Skeletal muscle satellite cell (primary cell): ENCODE measurements at regions not wholly inside any gene's neighbourhood (a gene's known extent, or its start where the extent isn't known, plus 50 kb on each side); places are given as distances from the start of the nearest gene placed in this dataset.

Experiments
- H3K27me3 ChIP-seq: 2 replicates; pipeline ENCODE4 v1.7.0; 2013; ENCODE audit warnings: low read length; ENCODE audit not compliant: control insufficient read depth, insufficient read depth
- H3K36me3 ChIP-seq: 2 replicates; pipeline ENCODE4 v1.7.0; 2013; ENCODE audit warnings: mild to moderate bottlenecking, control low read depth, low read length; ENCODE audit not compliant: insufficient read depth
- H3K4me1 ChIP-seq: 2 replicates; pipeline ENCODE4 v1.7.0; 2013; ENCODE audit warnings: low read length; ENCODE audit not compliant: control insufficient read depth, insufficient read depth
- H3K4me2 ChIP-seq: 2 replicates; pipeline ENCODE4 v1.7.0; 2013; ENCODE audit warnings: mild to moderate bottlenecking, low read length
- H3K4me3 ChIP-seq: 2 replicates; pipeline ENCODE4 v1.7.0; 2013; ENCODE audit warnings: low read length
- H3K9ac ChIP-seq: 2 replicates; pipeline ENCODE4 v1.7.0; 2013; ENCODE audit warnings: mild to moderate bottlenecking, low read depth, low read length, moderate library complexity
- H3K9me3 ChIP-seq: replicated peaks from 2 replicates; pipeline ENCODE4 v1.7.0; 2013; ENCODE audit warnings: mild to moderate bottlenecking, control low read depth, low read length

DNA sequence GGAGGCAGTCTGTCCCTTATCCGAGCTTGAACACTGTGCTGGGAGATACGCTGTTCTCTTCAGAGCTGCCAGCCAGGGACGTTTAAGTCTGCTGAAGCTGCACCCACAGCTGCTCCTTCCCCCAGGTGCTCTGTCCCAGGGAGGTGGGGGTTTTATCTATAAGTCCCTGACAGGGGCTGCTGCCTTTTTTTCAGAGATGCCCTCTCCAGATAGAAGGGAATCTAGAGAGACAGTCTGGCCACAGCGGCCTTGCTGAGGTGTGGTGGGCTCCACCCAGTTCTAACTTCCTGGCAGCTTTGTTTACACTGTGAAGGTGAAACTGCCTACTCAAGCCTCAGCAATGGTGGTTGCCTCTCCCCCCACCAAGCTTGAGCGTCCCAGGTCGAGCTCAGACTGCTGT lies 319.9 kb upstream of the GRM7 start:
- Histone ChIP-seq H3K4me1 (no peaks in the 10 kb centered on the region), H3K9me3 (no peaks in the 10 kb centered on the region), H3K4me2 (no peak overlapping the region), H3K9ac (no peak overlapping the region), H3K27me3 (no peaks in the 10 kb centered on the region), H3K36me3 (no peaks in the 10 kb centered on the region), H3K4me3 (no peak overlapping the region)

DNA sequence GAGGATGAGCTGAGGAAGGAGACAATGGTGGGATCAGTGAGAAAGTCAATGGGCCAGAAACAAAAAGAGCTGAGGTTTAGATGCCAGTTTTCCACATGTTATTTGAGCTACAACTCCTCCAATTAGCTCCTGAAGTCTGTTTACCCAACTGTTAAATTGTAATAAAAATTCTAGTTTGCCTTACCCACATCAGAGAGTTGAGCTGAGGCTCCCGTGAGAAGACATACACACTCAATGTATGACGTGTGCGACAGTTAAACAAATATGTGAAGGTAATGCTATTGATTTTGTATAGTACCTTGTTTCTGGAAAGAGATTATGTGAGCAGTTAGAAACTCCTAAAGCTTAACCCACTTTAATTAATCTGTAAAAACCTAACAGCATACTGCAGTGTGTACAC lies 318.1 kb upstream of the GRM7 start:
- H3K4me3 ChIP-seq: no peak overlapping the region
- H3K27me3 ChIP-seq: no peaks in the 10 kb centered on the region
- H3K4me2 ChIP-seq: no peak overlapping the region
- H3K36me3 ChIP-seq: no peaks in the 10 kb centered on the region
- no peaks in the 10 kb centered on the region for H3K9me3 ChIP-seq
- no peak overlapping the region for H3K9ac ChIP-seq
- H3K4me1 ChIP-seq: no peaks in the 10 kb centered on the region

DNA sequence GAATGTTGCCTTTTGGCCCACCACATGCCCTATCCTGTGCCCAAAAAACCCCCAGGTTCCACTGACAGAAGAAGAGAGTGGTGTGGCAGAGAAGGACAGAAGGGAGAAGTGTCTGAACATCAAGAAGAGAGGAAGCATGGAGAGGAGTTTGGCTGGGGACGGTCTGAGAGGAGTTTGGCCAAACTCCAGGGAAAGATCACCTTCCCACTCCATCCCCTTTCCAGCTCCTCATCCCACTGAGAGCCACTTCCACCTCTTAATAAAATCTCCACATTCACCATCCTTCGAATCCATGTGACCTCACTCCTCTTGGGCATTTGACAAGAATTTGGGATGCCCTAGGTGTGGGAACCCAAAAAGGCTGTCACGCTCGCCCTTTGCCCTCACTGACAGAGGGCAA lies 311.6 kb upstream of the GRM7 start:
- peaks cover 4% of the 10 kb centered on the region for H3K9me3 ChIP-seq
- no peak overlapping the region for H3K4me3 ChIP-seq
- no peak overlapping the region for H3K4me2 ChIP-seq
- H3K4me1 ChIP-seq: no peaks in the 10 kb centered on the region
- H3K27me3 ChIP-seq: no peaks in the 10 kb centered on the region
- no peak overlapping the region for H3K9ac ChIP-seq
- no peaks in the 10 kb centered on the region for H3K36me3 ChIP-seq

DNA sequence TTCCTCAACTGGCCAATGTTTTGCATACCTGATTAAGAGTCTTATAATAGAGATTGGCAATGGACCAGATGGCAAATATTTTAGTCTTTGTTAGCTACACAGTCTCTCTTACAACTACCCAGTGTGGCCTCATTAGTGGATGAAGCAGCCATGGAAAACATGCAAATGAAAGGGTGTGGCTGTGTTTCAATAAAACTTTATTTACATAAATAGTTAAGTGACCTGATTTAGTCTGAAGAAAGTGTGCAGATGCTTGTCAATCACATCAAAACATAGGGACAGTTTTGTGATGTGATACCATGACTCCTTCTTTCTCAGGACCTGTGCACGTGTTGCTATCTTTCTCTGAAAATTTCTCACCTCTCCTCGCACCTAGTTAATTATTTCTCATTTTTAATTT lies 309.8 kb upstream of the GRM7 start:
- H3K9me3 ChIP-seq: peaks cover 4% of the 10 kb centered on the region
- H3K9ac ChIP-seq: no peak overlapping the region
- H3K4me3 ChIP-seq: no peak overlapping the region
- H3K27me3 ChIP-seq: no peaks in the 10 kb centered on the region
- no peak overlapping the region for H3K4me2 ChIP-seq
- no peaks in the 10 kb centered on the region for H3K36me3 ChIP-seq
- H3K4me1 ChIP-seq: no peaks in the 10 kb centered on the region

DNA sequence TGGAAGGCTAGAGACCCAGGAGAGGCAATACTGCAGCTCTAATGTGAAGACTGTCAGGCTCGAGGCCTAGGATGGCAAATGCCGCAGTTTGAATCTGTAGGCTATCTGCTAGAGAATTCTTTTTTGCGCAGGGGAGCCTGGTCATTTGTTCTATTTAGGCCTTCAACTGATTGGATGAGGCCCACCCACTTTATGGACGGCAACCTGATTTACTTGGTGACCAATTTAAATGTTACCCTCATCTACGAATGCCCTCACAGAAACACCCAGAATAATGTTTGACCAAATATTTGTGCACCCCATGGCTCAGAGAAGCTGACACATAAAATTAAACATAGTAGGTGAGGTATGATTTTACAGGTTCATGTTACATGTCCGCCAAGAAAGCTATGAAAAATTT lies 300.7 kb upstream of the GRM7 start:
- no peak overlapping the region for H3K4me3 ChIP-seq
- H3K4me2 ChIP-seq: no peak overlapping the region
- H3K9me3 ChIP-seq: peaks cover 2% of the 10 kb centered on the region
- no peaks in the 10 kb centered on the region for H3K36me3 ChIP-seq
- H3K9ac ChIP-seq: no peak overlapping the region
- H3K4me1 ChIP-seq: no peaks in the 10 kb centered on the region
- H3K27me3 ChIP-seq: no peaks in the 10 kb centered on the region

DNA sequence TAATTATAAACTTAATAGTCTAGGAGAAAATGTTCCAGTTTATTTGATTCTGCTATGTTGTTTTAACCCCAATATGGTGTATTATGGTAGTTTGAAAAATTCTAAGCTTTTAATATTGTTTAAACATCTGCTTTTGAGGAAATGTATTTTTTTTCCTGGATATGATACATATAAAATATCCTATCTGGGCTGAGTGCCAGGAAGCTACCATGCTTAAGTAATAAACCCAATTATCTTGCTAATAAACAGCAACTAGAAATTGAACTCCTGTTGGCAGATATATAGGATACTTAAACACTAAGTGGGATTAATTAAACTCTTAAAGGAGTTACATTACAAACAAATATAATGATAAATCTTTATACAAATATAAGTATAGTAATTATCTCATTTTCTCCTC lies 293.7 kb upstream of the GRM7 start:
- H3K9ac ChIP-seq: no peak overlapping the region
- H3K4me2 ChIP-seq: no peak overlapping the region
- H3K4me1 ChIP-seq: no peaks in the 10 kb centered on the region
- no peak overlapping the region for H3K4me3 ChIP-seq
- H3K9me3 ChIP-seq: peaks cover 2% of the 10 kb centered on the region
- H3K36me3 ChIP-seq: no peaks in the 10 kb centered on the region
- H3K27me3 ChIP-seq: no peaks in the 10 kb centered on the region

DNA sequence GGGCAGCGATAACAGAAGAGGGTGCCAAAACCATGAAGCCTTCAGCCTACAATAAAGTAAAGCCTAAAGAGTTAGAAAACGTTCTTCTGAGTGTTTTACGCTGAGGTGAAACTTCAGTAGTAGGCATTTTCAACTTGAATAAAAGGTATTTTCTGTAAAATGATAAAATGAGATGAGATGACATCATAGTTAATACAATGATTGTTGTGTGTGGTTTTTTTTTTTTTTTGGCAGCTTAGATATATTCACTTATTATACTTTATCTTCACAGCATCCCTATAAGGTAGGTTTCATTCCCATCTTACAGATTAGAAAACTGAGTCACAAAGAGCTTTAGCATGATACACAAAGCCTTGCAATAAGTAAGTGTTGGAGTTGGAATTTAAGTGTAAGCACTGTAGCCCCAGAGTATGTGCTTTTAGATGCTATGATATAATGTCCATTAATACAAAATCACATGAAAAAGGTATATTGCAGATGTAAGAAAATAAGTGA lies 291.9 kb upstream of the GRM7 start:
- H3K4me1 ChIP-seq: no peaks in the 10 kb centered on the region
- no peak overlapping the region for H3K4me2 ChIP-seq
- H3K27me3 ChIP-seq: no peaks in the 10 kb centered on the region
- no peak overlapping the region for H3K9ac ChIP-seq
- no peaks in the 10 kb centered on the region for H3K36me3 ChIP-seq
- H3K4me3 ChIP-seq: no peak overlapping the region
- peaks cover 2% of the 10 kb centered on the region for H3K9me3 ChIP-seq

DNA sequence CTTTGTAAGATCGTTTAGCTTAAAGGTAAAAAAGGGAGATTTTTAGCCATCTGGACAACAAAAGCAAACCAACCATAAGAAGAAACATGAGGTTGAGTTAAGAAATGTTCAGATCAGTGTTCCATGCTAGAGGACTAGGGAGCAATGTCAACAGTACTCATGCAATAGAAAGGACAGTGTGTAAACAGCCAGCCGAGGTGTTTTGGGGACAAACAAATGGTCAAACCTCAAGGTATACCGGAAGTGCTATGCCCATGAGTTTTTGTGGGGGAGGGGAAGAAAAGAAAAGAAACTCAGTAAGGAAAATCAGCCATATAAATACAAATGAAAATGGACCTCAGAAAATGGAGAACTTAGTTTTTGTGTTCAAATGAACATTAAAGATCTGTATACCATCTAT lies 289.5 kb upstream of the GRM7 start:
- Histone ChIP-seq H3K9ac (no peak overlapping the region), H3K4me1 (no peaks in the 10 kb centered on the region), H3K27me3 (no peaks in the 10 kb centered on the region), H3K4me3 (no peak overlapping the region), H3K4me2 (no peak overlapping the region), H3K9me3 (no peaks in the 10 kb centered on the region), H3K36me3 (no peaks in the 10 kb centered on the region)

DNA sequence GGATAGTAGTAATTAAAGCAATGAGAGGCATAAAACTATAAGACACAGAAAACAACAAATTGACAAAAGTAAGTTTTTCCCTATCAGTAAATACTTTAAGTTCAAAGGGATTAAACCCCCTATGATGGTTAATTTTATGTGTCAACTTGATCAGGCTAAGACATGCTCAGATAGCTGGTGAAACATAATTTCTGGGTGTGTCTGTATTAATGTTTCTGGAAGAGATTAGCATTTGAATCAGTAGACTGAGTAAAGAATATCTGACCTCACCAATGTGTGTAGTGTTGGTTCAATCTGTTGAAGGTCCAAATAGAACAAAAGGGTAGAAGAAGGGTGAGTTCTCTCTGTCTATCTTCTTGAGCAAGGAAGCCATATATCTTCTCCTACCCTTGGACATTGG lies 283.3 kb upstream of the GRM7 start:
- Histone ChIP-seq H3K4me1 (no peaks in the 10 kb centered on the region), H3K9me3 (no peaks in the 10 kb centered on the region), H3K4me3 (no peak overlapping the region), H3K36me3 (no peaks in the 10 kb centered on the region), H3K27me3 (no peaks in the 10 kb centered on the region), H3K9ac (no peak overlapping the region), H3K4me2 (no peak overlapping the region)

DNA sequence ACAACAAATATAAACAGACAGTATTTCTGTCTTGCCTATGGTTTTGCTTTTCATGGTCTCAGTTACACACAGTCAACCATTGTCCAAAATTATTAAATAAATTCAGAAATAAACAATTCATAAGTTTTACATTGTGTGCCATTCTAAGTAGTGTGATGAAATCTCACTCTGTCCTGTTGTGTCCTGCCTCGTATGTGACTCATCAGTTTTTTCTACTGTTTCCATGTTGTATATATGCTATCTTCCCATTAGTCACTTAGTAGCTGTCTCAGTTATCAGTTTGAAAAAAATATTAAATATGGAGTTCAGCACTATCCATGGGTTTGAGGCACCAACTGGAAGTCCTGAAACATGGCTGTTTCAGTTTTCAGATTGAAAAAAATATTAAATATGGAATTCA lies 282.4 kb upstream of the GRM7 start:
- Histone ChIP-seq H3K4me1 (no peaks in the 10 kb centered on the region), H3K27me3 (no peaks in the 10 kb centered on the region), H3K4me3 (no peak overlapping the region), H3K9me3 (no peaks in the 10 kb centered on the region), H3K36me3 (no peaks in the 10 kb centered on the region), H3K4me2 (no peak overlapping the region), H3K9ac (no peak overlapping the region)

DNA sequence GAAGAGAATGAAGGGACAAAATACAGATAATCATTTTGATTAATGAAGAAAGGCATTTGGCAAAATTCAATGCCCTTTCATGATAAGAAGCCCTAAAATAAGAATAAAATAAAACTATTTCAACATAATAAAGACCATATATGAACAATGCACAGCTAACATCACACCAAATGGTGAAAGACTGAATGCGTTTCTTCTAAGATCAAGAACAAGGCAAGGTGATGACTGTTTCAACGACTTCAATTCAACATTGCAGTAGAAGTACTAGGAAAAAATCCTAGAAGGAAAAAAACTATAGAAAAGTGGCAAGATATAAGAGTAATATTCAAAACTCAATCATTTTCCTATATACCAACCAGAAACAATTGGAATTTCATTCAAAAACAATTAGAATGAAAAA lies 280.1 kb upstream of the GRM7 start:
- Histone ChIP-seq H3K36me3 (no peaks in the 10 kb centered on the region), H3K4me2 (no peak overlapping the region), H3K4me1 (no peaks in the 10 kb centered on the region), H3K27me3 (no peaks in the 10 kb centered on the region), H3K9me3 (no peaks in the 10 kb centered on the region), H3K9ac (no peak overlapping the region), H3K4me3 (no peak overlapping the region)

DNA sequence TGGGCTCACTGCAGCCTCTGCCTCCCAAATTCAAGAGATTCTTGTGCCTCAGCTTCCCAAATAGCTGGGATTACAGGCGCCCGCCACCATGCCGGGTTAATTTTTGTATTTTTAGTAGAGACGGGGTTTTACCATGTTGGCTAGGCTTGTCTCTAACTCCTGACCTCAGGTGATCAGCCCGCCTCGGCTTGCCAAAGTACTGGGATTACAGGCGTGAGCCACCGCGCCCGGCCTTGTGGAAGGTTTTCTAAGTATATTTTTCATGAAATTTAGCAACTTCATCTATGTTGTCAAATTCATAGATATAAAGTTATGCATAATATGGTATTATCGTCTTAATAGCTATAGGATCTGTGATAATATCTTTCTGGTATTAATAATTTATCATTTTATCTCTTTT lies 275.6 kb upstream of the GRM7 start:
- Histone ChIP-seq H3K9me3 (no peaks in the 10 kb centered on the region), H3K4me2 (no peak overlapping the region), H3K9ac (no peak overlapping the region), H3K27me3 (no peaks in the 10 kb centered on the region), H3K4me1 (no peaks in the 10 kb centered on the region), H3K36me3 (no peaks in the 10 kb centered on the region), H3K4me3 (no peak overlapping the region)
